ENCODE measurements at regions not wholly inside any gene's neighbourhood (a gene's known extent, or its start where the extent isn't known, plus 50 kb on each side); places are given as distances from the start of the nearest gene placed in this dataset.

- TF ChIP-seq CTCF (IDR thresholded peaks at IDR 0.05), result no peak
- no peak for TF ChIP-seq POLR2A (IDR thresholded peaks at IDR 0.05)
Observed at GRCh38 chr12:59963546-59963945, 367.7 kb downstream of the SLC16A7 start.

Measured in sigmoid colon (tissue), 3 donors.